Glutamatergic neuron (in vitro differentiated cells): ENCODE measurements at regions not wholly inside any gene's neighbourhood (a gene's known extent, or its start where the extent isn't known, plus 50 kb on each side); places are given as distances from the start of the nearest gene placed in this dataset.

Experiments used
- DNase-seq: peaks from one replicate; pipeline ENCODE4 v3.0.0; 2022
- H3K27ac Mint-ChIP-seq: one replicate; pipeline ENCODE4 v1.8.0; 2020; ENCODE audit warnings: mild to moderate bottlenecking, mixed read lengths, inconsistent platforms; ENCODE audit not compliant: unreplicated experiment
- H3K27me3 Mint-ChIP-seq: one replicate; pipeline ENCODE4 v1.8.0; 2020; ENCODE audit warnings: mild to moderate bottlenecking, moderate library complexity, mixed read lengths, inconsistent platforms; ENCODE audit not compliant: unreplicated experiment
- H3K36me3 Mint-ChIP-seq: one replicate; pipeline ENCODE4 v1.8.0; 2020; ENCODE audit warnings: mild to moderate bottlenecking, mixed read lengths, inconsistent platforms; ENCODE audit not compliant: unreplicated experiment
- H3K4me1 Mint-ChIP-seq: one replicate; pipeline ENCODE4 v1.8.0; 2020; ENCODE audit warnings: mild to moderate bottlenecking, low read depth, mixed read lengths, inconsistent platforms; ENCODE audit not compliant: unreplicated experiment
- H3K4me3 Mint-ChIP-seq: one replicate; pipeline ENCODE4 v1.8.0; 2020; ENCODE audit warnings: mild to moderate bottlenecking, mixed read lengths, inconsistent platforms; ENCODE audit not compliant: unreplicated experiment
- H3K9me3 Mint-ChIP-seq: one replicate; pipeline ENCODE4 v1.8.0; 2020; ENCODE audit warnings: mild to moderate bottlenecking, moderate library complexity, mixed read lengths, inconsistent platforms; ENCODE audit not compliant: unreplicated experiment
- TF ChIP-seq, protein P1 (sequence below): fragments of 200-600 bp; sonication (generic); IDR thresholded peaks from one replicate; pipeline ENCODE4 v1.5.0; 2021; ENCODE audit not compliant: partially characterized antibody, unreplicated experiment

DNA sequence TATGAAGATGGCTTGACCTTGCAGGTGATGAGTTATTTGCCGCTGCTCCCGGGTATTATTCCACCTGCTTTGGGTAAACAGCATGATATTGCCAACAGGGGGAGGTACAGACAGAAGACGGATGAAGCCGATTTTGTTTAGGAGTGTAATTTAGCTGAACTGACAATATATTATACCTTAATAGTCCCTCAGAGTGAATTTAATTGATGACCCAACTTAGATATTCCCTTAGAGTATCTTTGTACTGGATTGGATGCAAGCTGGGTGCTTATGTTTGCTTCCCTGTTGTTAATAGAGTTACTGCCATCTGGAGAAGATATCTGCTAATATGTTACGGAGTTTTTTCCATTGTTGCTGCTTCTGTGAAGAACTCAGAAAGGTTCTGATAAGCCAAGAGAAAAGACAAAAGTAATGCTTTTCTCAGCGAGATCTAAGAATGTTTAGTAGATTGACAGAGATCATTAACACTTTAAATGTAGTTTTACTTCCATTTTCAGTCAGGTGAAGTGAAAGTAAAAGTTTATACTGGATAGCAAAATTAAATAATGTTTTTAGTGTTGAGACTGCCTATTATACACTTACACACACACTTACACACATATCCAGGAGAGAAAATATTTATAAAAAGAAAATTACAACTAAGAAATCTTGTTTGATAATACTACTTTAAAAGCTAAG is 2220.8 kb upstream of the PCDH20 start:
- Mint-ChIP-seq H3K27me3 (no peaks in the 10 kb centered on the region), H3K27ac (no peak overlapping the region), H3K4me3 (no peak overlapping the region), H3K36me3 (no peaks in the 10 kb centered on the region), H3K9me3 (no peaks in the 10 kb centered on the region), H3K4me1 (peaks cover 3% of the 10 kb centered on the region)
- no peak for DNase-seq
- TF ChIP-seq, protein P1, sequence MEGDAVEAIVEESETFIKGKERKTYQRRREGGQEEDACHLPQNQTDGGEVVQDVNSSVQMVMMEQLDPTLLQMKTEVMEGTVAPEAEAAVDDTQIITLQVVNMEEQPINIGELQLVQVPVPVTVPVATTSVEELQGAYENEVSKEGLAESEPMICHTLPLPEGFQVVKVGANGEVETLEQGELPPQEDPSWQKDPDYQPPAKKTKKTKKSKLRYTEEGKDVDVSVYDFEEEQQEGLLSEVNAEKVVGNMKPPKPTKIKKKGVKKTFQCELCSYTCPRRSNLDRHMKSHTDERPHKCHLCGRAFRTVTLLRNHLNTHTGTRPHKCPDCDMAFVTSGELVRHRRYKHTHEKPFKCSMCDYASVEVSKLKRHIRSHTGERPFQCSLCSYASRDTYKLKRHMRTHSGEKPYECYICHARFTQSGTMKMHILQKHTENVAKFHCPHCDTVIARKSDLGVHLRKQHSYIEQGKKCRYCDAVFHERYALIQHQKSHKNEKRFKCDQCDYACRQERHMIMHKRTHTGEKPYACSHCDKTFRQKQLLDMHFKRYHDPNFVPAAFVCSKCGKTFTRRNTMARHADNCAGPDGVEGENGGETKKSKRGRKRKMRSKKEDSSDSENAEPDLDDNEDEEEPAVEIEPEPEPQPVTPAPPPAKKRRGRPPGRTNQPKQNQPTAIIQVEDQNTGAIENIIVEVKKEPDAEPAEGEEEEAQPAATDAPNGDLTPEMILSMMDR = peak; percentile 31

DNA sequence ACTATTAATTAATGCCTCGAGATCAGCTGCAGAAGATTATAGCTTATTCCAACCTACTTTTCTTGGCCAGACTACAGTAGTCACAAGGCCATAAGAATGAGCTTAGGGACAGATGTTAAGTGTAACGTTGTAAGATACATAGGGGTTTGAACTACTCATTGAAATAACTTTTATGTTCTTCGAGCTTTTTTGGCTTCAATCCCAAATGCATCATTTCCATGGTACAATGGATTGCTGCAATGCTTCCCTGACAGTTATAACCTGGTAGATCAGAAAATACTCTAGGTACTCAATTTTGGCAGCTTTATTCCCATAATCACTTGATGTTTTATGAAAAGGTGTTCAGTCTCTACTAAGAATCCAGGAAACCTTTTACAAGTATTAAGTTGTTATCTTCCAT is 2216.7 kb upstream of the PCDH20 start:
- H3K4me3 Mint-ChIP-seq = no peak overlapping the region
- no peaks in the 10 kb centered on the region for H3K36me3 Mint-ChIP-seq
- H3K4me1 Mint-ChIP-seq = peaks cover 1% of the 10 kb centered on the region
- no peaks in the 10 kb centered on the region for H3K9me3 Mint-ChIP-seq
- H3K27ac Mint-ChIP-seq = no peak overlapping the region
- no peaks in the 10 kb centered on the region for H3K27me3 Mint-ChIP-seq
- TF ChIP-seq, protein P1 = no peak
- DNase-seq = no peak

DNA sequence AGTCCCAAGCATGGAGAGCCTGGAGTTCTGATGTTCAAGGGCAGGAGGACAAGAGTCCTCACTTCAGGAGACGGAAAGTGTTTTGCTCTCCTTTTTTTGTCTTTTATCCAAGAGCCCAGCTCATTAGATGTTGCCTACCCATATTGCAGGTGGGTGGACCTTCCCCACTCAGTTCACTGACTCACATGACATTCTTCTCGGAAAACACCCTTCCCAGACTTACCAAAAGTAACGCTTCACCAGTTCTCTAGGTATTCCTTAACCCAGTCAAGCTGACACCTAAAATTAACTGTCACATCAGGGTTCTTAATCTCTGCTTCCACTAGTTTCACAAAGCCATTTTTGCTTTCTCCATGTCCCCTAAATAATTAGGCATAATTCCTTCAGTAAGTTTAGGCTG is 2215.4 kb upstream of the PCDH20 start:
- no peak overlapping the region for H3K27ac Mint-ChIP-seq
- H3K4me3 Mint-ChIP-seq = no peak overlapping the region
- DNase-seq = no peak
- no peaks in the 10 kb centered on the region for H3K36me3 Mint-ChIP-seq
- no peaks in the 10 kb centered on the region for H3K27me3 Mint-ChIP-seq
- H3K9me3 Mint-ChIP-seq = no peaks in the 10 kb centered on the region
- TF ChIP-seq, protein P1 = no peak
- H3K4me1 Mint-ChIP-seq = no peaks in the 10 kb centered on the region

DNA sequence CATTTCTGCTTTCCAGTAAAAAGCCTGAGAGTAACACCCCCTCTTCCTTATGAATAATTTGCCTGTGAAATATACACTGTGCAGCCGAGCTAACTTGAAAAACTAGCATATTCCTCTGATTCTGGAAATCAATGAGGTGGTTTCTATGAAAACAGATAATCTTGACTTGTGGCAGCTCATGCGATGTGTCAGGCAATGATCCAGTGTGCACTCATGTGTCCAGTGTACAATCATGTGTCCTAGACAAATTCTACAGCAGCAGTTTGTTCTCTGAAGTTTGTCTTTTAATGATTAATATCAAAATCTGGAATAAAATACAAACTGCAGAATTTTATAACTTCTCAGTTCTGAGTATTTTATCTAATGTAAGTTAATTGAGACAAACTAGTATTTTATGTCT is 2213.9 kb upstream of the PCDH20 start:
- Mint-ChIP-seq H3K36me3 (no peaks in the 10 kb centered on the region), H3K27ac (no peak overlapping the region), H3K4me3 (no peak overlapping the region), H3K4me1 (no peaks in the 10 kb centered on the region), H3K9me3 (no peaks in the 10 kb centered on the region), H3K27me3 (no peaks in the 10 kb centered on the region)
- no peak for DNase-seq
- TF ChIP-seq, protein P1 = no peak

DNA sequence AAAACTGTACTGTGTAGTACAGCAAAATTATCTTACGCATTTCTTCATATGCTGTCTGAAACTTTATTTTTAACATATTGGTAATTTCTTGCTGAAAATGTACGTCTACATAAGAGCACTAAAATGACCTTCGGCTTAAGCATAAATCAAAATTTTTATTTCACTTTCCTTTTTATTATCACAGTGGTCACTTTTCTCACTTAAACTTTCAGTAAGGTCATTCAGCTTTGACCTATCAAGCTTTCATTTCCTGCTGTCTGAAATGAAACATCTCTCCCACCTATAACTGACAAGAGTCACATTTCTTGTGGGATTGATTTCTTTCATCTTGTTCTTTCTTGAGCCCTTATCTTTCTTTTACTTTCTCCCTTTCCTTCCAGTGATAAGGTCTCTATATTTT is 2212.7 kb upstream of the PCDH20 start:
- Mint-ChIP-seq H3K9me3 (no peaks in the 10 kb centered on the region), H3K27me3 (peaks cover 3% of the 10 kb centered on the region), H3K27ac (no peak overlapping the region), H3K36me3 (no peaks in the 10 kb centered on the region), H3K4me1 (no peaks in the 10 kb centered on the region), H3K4me3 (no peak overlapping the region)
- TF ChIP-seq, protein P1 = no peak
- DNase-seq = no peak
